Stimulated activated CD4-positive, alpha-beta T cell treated with anti-CD3 and anti-CD28 coated beads, TNF-alpha, amount 100 ng/mL, for 4 hours (primary cell): ENCODE measurements at regions not wholly inside any gene's neighbourhood (a gene's known extent, or its start where the extent isn't known, plus 50 kb on each side); places are given as distances from the start of the nearest gene placed in this dataset.
"Not testable (repeated sequence)": the region's sequence is repeated elsewhere in the genome, so short reads cannot be mapped to it uniquely, and the experiment has no call there.

Experiments used
- DNase-seq, 3 experiments: peaks; one replicate each; pipeline ENCODE4 v3.0.0-alpha.2; 2020; ENCODE audit warnings: low read depth in 3 of 3

DNA sequence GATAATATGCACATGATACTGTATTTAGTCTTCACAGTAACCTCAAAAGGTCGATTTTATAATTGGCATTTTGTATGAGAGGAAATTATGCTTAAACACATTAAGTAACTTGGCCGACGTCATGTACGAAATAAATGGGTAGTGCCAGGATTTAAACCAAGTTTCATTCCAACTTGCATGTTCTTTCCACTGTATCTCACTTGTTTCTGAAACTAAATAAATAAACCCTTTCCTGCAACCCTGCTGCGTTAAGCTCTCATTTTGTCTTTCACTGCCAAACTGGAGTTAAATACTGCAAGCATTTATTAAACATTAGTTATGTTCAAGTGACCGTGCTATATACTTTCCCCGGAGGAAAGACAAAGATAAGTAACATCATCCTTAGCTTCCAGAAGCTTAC, 293.9 kb upstream of the PRKD1 start:
- no peak for DNase-seq

DNA sequence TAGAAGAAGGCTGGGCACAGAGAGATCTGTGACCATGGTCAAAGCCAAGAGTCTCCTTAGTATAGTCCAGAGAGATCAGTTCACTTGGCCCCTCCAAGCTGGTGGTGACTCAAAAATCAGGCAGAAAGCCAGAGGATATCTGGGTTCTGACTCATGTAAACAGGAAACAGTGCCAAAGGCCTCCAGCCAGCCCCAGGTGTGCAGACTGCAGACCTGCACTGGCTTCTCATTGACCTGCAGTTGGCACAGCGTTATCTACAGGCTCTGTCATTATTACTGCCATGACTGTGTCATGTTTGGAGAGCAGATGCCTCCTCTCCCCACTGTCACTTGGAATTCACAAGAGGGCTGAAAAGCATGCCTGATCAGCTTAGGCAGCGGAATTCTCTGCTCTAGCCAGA, 295.7 kb upstream of the PRKD1 start:
- DNase-seq: no peak

DNA sequence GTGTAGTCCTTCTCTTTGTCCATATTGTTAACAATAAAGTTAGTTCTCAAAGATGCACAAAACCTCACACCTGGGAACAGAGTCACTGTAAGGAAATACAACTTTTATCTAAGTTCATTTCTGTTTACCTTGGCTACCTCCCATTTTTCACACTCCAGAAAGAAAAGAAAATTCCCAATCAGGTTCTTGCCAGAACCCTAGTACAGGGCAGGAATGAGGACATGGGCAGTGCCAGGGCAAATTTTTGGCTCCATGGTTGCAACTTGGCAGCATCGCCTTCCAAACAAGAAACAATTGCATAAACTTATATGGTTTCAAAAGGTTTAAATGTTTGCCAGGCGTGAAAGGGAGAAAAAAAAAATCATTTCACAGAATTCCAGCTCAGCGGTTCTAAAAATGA, 296.3 kb upstream of the PRKD1 start:
- DNase-seq: no peak

DNA sequence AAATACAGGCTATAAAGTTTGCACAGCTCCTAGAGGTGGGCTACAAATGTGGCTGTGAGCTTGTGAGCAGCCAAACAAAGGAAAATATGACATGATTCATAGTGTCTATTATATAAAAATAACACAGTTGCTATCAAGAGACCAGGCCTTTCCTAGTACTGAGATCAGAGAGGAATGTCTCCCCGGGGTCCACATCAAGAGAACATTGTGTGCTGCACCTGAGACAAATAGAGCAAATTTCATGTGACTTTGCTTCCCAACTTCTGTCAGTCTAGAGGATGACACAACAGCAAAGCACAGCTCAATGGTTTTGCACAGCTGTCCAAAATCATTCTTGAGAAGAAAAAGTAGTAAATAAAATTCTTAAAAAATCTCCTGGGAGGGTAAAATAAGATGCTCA, 297.5 kb upstream of the PRKD1 start:
- no peak for DNase-seq

DNA sequence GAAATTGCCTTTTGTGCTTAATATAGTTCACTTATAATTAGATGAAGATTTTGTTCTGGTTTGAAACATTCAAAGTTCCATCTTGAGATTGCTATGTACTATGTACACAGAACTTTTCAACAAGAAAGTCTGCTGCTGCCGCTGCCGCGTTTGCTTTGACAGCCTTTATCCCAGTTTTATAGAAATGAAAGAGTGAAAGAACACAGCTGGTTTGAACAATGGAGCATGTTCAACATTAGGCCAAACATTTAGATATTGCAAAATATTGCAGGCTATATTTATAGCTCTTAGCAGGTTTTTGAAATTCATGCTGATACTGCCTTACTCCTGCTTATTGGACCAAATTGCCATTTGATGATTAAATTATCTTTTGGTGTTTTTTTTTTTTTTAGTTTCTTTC, 299.8 kb upstream of the PRKD1 start:
- no peak for DNase-seq

DNA sequence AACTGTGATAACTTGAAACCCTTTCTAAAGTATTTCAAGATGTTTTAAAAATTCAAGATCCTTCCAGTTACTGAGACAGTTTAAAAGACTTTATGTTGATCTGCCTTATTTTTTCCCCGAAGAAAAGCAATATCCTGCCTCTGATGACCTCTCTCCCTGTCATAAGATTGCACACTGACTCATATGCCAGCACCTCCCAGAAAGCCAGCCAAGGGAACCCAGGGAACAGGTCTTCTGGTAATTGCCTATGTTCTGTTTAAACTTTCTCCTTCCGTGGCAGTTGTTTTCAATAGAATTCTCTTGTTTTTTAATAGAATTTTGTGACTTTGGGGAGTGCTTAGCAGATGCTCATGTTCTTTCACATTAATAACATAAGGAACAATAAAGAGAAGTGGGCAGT, 300.2 kb upstream of the PRKD1 start:
- DNase-seq: no peak

DNA sequence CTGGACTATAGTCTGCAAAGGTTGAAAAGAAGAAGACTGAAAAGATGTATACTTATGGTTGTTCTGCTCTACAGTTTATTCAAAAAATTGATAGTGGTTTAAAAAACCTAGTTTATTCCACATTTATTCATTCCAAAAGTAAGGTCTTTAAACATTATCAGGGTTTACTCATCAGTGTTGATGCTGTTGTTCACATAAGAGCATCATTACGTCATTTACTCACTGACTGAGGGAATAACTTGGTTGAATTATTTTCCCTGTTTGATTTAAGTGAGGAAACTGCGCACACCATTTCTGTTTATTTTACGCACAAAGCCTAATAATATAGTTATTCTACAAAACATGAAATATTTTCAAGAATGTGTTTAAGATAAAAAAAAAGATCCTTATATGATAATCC, 303.1 kb upstream of the PRKD1 start:
- DNase-seq: no peak

DNA sequence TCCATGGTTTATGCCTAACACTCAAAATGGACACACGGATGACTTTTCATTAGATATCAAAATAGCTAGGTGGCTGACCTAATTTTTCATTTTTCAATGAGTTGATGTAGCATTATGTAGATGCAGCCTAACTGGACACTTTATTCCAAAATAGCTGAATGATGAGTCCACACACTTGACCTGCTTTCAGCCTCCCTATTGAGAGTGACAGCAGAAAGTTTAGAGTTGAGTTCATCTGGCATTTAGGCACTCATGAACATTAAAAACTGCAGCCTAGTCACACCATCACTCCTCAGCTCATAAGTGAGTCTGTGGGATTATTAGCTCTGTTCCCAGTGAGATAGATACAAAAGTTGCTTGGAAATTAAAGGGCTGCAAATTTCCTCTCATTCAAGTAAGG, 307.3 kb upstream of the PRKD1 start:
- DNase-seq: no peak

DNA sequence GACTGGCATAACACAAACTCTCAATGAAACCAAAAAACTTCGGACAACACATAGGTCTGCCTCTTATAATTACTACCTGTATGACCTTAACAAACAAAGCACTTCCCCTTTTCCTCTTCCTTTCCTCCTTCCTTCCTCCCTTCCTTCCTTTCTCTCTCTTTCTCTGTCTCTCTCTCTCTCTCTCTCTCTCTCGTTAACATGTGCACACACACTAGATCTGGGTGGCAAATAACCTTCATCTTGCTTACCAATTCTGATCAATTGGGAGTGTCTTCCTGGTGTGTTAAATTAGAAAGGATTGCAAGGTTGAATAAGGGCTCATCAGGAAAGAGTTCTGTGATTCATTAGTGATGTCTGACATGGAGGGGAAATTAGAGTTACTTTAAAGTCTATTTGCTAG, 307.8 kb upstream of the PRKD1 start:
- no peak for DNase-seq

DNA sequence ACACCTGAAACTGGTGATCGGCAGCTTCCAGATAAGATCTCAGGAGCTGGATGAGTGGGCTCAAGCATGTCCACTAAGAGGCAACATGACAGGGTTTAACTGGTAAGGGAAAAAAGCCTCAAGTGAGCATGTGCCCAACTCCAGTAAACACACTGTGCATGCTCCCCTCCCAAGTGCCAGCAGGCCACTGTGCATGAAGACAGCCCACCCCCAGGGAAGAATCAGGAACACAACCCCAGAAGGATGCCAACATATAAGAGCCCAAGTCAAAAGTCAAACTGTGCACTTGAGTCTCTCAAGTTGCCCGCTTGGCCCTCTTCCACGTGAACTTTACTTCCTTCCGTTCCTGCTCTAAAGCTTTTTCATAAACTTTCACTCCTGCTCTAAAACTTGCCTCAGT, 311.3 kb upstream of the PRKD1 start:
- DNase-seq: no peak

DNA sequence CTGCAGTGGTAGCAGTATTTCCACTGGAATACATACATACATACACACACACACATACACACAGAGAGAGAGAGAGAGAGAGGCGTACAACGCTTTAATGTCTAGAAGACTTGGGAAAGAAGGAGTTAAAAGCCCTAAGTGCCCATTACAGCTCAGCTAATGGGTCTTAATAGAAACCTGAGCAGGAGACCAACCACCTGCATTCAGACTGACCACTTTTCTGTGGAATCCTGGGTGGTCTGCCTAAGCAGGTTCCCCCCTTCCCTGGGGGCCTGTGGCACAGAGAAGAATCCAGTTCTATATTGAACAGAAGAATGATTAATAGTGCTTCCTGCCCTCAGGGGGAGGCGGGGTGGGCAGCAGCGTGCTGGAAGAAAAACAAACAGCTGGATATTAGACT, 312.4 kb upstream of the PRKD1 start:
- no peak for DNase-seq

DNA sequence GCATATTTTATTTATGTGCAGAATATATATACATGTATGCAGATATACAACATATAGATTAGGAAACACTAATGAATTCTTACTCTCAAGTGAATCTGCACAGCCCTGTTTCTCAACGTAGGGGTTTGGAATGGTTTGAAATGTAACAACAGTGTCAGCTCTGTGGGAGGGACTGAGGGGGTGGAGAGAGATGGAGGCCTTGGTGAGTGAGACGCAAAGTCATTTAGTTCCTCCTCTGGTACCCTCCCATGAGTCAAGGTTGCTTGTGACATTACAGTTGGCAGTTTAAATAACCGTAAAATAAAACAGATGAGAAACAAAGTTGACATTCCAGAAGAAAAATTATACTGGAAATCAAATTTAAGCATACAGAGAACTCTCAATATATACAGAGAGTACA, 313.0 kb upstream of the PRKD1 start:
- no peak for DNase-seq

DNA sequence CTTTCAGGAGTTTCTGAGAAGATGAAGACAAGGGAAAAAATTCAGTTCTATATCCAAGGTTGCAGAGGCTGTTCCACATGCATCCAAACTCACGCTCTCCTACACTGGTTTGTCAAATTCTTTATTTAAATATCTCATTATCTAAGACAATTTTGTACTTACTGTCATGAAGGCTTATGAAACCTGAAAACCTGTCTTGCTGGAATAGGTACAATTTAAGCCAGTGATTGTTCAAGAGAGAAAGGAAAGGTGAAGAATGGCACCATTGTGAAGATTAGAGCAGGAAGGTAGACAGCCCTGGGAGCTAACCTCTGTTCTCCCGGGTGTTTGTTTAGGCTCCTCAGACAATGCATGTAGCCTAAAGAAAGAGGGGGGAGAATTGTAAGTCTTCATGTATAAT, 315.1 kb upstream of the PRKD1 start:
- DNase-seq: no peak

DNA sequence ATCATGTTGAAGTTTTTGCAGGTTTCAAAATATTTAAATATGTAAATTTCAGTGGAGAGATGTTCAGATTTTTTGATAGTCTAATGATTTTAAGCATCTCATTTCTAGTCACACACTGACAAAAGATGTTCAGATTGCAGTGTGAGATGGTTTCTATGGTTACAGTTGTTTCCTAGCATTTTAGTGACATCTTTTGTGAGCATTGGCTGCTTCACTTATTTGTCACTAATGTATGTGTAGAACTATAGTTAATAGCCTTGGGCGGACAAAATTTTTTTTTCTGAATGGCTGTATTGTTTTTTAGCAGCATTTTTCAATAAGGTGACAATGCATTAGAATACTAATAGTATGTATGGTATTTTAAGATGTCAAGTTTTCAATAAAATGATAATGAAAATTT, 315.6 kb upstream of the PRKD1 start:
- no peak for DNase-seq

DNA sequence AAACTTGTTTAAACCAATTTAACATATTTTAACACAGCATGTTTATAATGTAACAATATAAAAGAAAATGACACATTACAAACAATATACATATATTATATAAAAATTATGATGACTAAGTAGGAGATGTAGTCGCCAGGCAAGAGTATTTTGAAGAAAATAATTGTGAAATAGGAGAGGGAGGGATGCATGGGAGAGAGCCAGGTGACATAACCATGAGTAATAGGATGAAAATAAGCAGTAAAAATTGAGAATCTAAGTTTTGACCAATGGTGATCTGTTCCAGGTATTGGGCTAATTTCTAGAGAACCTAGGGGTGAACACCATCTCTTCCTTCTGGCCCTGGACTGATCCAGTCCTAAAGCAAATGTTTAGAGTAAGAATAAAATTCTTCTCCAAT, 315.2 kb upstream of the G2E3 start:
- no peak for DNase-seq

DNA sequence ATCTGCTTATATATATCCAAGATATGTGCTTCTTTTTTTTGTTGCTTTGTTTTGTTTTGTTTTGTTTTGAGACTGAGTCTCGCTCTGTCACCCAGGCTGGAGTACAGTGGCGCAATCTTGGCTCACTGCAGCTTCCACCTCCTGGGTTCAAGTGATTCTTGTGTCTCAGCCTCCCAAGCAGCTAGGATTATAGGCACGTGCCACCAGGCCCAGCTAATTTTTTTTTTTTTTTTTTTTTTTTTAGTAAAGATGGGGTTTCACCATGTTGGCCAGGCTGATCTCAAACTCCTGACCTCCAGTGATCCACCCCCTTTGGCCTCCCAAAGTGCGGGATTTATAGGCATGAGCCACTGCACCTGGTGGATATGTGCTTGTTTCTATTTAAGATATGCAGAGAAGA, 314.6 kb upstream of the G2E3 start:
- DNase-seq: not testable (repeated sequence)

DNA sequence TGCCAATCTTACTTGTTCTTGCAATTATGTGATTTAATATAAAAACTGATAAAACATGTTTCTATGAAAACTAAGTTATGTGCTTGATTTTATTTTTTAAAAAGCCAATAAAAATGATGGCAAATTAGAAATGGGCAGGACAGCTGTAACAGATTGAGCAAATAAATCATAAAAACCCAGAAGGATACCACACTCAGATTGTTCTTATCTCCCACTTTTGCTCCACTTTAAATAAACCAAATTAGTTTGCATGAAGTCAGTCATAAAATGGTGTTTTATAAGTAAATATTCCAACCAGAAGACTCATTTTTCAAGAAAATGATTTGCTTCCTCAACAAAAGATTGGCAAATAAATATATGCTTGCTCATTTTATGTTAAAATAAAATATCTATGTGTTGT, 307.9 kb upstream of the G2E3 start:
- DNase-seq: no peak

DNA sequence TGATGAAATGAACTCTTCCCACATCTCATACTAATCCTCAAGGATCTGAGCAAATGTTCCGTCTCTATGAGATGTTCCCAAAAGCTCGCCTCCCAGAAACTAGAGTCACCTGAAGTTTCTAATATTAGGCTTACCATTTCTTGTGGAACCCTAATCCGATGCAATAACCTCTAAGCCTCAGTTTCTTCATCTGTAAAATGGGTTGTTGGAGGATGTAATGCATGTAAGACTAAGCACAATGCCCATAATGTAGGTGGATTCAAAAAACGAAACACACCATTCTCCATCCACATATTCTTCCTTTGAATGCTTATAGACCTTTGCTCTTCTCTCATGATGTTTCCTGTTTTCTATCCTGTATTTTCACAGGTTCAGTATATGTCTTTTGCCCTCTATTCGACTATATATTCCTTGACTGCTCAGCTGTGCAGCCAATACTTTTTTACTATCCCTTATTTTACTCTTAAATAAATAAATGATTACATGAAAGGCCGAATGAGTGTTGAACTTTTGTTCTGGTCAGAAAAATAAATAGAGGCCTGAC, 307.3 kb upstream of the G2E3 start:
- no peak for DNase-seq

DNA sequence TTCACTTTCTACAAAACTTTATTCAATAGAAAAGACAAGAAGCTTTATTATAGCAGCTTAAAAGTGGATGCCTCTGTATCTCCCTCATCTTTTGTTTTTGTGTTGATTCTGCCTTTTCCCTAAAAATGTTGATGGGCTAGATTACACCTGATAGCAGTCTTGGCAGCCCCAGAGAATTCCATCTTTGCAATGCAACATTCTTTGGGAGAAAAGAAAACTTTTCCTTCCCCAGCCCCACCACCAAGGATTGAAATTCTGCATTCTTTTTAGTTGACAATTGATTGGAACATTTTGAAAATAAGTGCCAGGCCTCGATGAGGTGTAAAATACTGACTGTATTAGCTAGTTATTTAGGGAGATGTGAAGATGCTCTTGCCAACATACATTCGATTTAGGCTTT, 306.8 kb upstream of the G2E3 start:
- no peak for DNase-seq

DNA sequence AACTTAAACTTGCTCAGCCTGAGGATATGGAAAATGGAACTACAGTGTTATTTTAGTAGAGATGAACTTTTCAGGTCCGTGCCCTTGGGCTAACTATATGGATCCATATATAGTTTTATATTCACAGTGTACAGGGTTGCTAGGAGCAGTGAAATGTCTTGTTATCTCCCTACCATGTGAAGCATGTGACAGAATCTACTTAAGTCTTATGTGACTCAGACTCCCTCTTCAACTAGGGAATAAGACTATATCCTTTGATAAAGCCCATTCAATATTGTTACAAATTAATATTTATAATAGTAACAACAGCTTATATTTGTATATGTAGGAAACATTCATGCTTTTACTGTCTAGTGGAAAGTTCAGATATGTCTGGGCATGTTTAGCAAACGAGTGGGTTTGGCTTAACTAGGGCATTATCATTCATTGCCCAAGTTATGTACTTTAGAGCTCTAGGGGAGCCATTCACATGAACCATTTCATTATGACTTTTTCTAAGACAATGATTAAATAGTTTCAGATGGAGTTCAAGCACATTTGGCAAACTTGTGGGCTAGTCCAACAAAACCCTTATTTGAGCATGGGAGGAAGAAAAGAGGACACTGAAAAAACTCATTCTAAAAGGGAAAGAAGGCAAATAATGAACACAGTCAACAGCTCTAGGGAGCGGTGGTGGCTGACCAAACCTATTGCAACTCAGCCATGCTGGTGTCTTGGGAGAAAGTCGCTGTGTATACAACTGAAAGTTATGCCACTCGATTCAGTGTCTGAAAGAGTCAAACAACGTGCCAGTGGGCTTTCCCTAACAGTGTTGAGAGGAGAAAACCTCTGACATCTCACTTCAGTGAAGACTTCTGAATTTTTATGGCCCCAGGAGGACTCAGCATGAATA, 305.9 kb upstream of the G2E3 start:
- no peak for DNase-seq

DNA sequence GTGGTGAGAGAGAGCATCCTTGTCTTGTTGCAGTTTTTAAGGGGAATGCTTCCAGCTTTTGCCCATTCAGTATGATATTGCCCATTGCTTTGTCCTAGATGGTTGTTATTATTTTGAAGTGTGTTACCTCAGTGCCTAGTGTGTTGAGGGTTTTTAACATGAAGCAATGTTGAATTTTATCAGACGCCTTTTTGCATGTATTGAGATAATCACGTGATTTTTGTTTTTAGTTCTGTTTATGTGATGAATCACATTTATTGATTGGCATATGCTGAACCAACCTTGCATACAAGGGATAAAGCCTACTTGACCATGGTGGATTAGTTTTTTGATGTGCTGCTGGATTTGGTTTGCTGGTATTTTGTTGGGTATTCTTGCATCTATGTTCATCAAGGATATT, 302.3 kb upstream of the G2E3 start:
- no peak for DNase-seq

DNA sequence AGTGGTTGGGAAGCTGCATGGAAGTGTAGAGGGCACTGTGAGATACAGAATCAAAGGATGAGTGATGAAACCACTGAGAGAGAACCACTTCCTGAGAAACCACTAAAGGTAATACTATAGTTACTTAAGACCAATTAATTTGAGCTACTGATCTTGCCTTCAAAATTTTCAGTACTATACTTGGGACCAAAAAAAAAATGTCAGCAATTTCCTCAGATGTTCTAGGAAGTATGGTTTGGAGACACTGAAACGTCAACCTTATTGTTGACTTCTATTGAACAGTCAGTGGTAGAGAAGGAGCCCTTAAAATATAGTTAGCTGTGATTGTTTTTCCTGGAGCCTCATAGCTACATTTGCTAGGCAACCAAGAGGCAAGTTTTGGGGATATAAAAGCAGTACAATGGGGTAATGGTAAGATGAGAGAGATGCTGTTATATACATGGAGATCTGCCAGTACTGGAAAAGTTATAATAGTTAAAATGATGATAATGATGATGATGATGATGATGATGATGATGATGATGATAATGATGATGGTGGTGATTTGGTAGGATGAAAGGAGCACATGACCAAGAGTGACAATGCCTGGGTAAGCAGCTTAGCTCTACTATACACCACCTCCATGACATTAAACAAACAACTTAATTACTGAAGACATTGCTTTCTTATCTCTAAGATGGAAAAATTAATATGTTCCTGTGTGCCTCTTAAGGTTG, 300.9 kb upstream of the G2E3 start:
- DNase-seq: no peak
